Eye (tissue), 1 donor: ENCODE measurements at regions not wholly inside any gene's neighbourhood (a gene's known extent, or its start where the extent isn't known, plus 50 kb on each side); places are given as distances from the start of the nearest gene placed in this dataset.

Experiments used
- DNase-seq: peaks from one replicate; pipeline ENCODE4 v3.0.0-alpha.2; 2015

- no peak for DNase-seq
These were observed 155.6 kb upstream of the HAAO start for GRCh38 chr2:42947809-42948600.

- peak; percentile 69 for DNase-seq
These were observed 152.5 kb upstream of the HAAO start for GRCh38 chr2:42944779-42945415.

- DNase-seq: no peak
These were observed 150.7 kb upstream of the HAAO start for GRCh38 chr2:42942990-42943493.

GRCh38 chr2:42942214-42942989, 150.0 kb upstream of the HAAO start:
- DNase-seq: no peak

GRCh38 chr2:42941633-42942176, 149.3 kb upstream of the HAAO start:
- DNase-seq: no peak

GRCh38 chr2:42939411-42940206, 147.2 kb upstream of the HAAO start:
- DNase-seq: no peak

- DNase-seq: no peak
These were observed 146.4 kb upstream of the HAAO start for GRCh38 chr2:42938671-42939370.

- DNase-seq: no peak
These were observed 144.9 kb upstream of the HAAO start for GRCh38 chr2:42937171-42937875.

GRCh38 chr2:42935692-42936671, 143.6 kb upstream of the HAAO start:
- DNase-seq: no peak

GRCh38 chr2:42934580-42935186, 142.3 kb upstream of the HAAO start:
- DNase-seq: no peak

GRCh38 chr2:42933824-42934254, 141.5 kb upstream of the HAAO start:
- DNase-seq: no peak

GRCh38 chr2:42932271-42933151, 140.1 kb upstream of the HAAO start:
- no peak for DNase-seq

GRCh38 chr2:42931818-42932195, 139.4 kb upstream of the HAAO start:
- no peak for DNase-seq

GRCh38 chr2:42931146-42931817, 138.9 kb upstream of the HAAO start:
- DNase-seq: no peak

GRCh38 chr2:42930025-42930581, 137.7 kb upstream of the HAAO start:
- DNase-seq: peak; percentile 58

- no peak for DNase-seq
These were observed 137.2 kb upstream of the HAAO start for GRCh38 chr2:42929546-42930024.
